GM21786 (cell line): ENCODE measurements at regions not wholly inside any gene's neighbourhood (a gene's known extent, or its start where the extent isn't known, plus 50 kb on each side); places are given as distances from the start of the nearest gene placed in this dataset.

Source experiments
- ATAC-seq: cut with Tn5 transposase; IDR thresholded peaks from one replicate; pipeline ENCODE4 v1.9.1; 2021; ENCODE audit not compliant: unreplicated experiment

GRCh38 chr12:77160931-77161330, 95.6 kb upstream of the E2F7 start:
- no peak for ATAC-seq

GRCh38 chr12:77153706-77154105, 88.3 kb upstream of the E2F7 start:
- no peak for ATAC-seq

GRCh38 chr12:77152623-77153193, 87.3 kb upstream of the E2F7 start:
- ATAC-seq: no peak

GRCh38 chr12:77151030-77151429, 85.7 kb upstream of the E2F7 start:
- no peak for ATAC-seq

- ATAC-seq: peak; percentile 65
Measured at GRCh38 chr12:77133566-77133965, 68.2 kb upstream of the E2F7 start.

- no peak for ATAC-seq
Measured at GRCh38 chr12:77131977-77132490, 66.7 kb upstream of the E2F7 start.

GRCh38 chr12:77130193-77130592, 64.8 kb upstream of the E2F7 start:
- no peak for ATAC-seq

- no peak for ATAC-seq
Measured at GRCh38 chr12:77124767-77125166, 59.4 kb upstream of the E2F7 start.

GRCh38 chr12:77122661-77123060, 57.3 kb upstream of the E2F7 start:
- ATAC-seq: no peak

- ATAC-seq: no peak
Measured at GRCh38 chr12:77122236-77122635, 56.9 kb upstream of the E2F7 start.

GRCh38 chr12:77120156-77121085, 55.1 kb upstream of the E2F7 start:
- no peak for ATAC-seq

GRCh38 chr12:77118696-77119095, 53.3 kb upstream of the E2F7 start:
- no peak for ATAC-seq

- no peak for ATAC-seq
Measured at GRCh38 chr12:77116277-77116676, 50.9 kb upstream of the E2F7 start.

- no peak for ATAC-seq
Measured at GRCh38 chr12:77115471-77115870, 50.1 kb upstream of the E2F7 start.
